Ascending aorta (tissue), 2 donors: ENCODE measurements at regions not wholly inside any gene's neighbourhood (a gene's known extent, or its start where the extent isn't known, plus 50 kb on each side); places are given as distances from the start of the nearest gene placed in this dataset.
A peak's percentile ranks its signal among the peaks of the same experiment; 100 is the strongest.

ENCODE experiments used
- DNase-seq, 2 donors: peaks; one replicate each; pipeline ENCODE4 v3.0.0-alpha.2; 2019; ENCODE audit warnings: low spot score in 2 of 2
- H3K27ac ChIP-seq, 2 donors: fragments of 200-600 bp; sonication (generic); one replicate each; pipeline ENCODE4 v1.5.1; 2016 to 2017; ENCODE audit warnings: mild to moderate bottlenecking in 1 of 2
- H3K27me3 ChIP-seq: fragments of 200-600 bp; sonication (generic); one replicate; pipeline ENCODE4 v1.5.1; 2017
- H3K36me3 ChIP-seq, 2 donors: fragments of 200-600 bp; sonication (generic); one replicate each; pipeline ENCODE4 v1.5.1; 2016
- H3K4me1 ChIP-seq, 2 donors: fragments of 200-600 bp; sonication (generic); one replicate each; pipeline ENCODE4 v1.5.1; 2016 to 2017; ENCODE audit warnings: mild to moderate bottlenecking in 1 of 2
- H3K4me3 ChIP-seq, 2 donors: fragments of 200-600 bp; sonication (generic); one replicate each; pipeline ENCODE4 v1.5.1; 2016 to 2017; ENCODE audit warnings: mild to moderate bottlenecking in 1 of 2
- H3K9me3 ChIP-seq, 2 donors: fragments of 200-600 bp; sonication (generic); one replicate each; pipeline ENCODE4 v1.5.1; 2016
- intact Hi-C: fragments of 100-400 bp; cut with DNase I; formaldehyde crosslinking; loops from one replicate; pipeline ENCODE4 v1.15.1; 2023
- TF ChIP-seq, protein P1 (sequence below), 3 experiments: fragments of 200-600 bp in 2 of 3; fragments of 450-650 bp in 1 of 3; sonication (generic) in 2 of 3; IDR thresholded peaks; one replicate each; pipeline ENCODE4 v1.5.1; 2016 to 2019; ENCODE audit warnings: antibody characterized with exemption in 3 of 3, mild to moderate bottlenecking in 1 of 3, moderate library complexity in 1 of 3

DNA sequence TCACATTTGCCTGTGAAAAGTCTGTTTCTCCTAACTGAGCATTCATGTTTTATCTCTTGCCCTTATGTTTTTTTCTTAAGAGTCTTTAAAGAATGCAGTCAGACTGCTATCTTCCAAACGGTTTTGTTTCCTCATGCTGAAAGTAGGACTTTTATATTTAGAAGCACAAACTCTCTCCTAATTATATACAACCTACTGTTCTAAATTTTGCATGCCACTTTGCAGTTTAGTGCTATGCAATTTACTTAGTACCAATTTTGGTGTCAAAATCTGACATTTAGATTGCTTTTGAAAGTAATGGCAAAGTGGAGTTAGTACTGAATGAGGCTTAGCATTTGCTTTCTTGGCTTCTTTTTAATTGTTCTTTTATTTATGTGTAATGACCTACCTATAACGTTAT is 55.1 kb upstream of the PCDH20 start:
- Histone ChIP-seq H3K9me3 (no peaks in the 10 kb centered on the region), H3K4me3 (no peak overlapping the region), H3K27me3 (no peaks in the 10 kb centered on the region), H3K27ac (no peak overlapping the region), H3K36me3 (no peaks in the 10 kb centered on the region), H3K4me1 (no peaks in the 10 kb centered on the region)
- intact Hi-C loops = no loop called here
- TF ChIP-seq, protein P1, sequence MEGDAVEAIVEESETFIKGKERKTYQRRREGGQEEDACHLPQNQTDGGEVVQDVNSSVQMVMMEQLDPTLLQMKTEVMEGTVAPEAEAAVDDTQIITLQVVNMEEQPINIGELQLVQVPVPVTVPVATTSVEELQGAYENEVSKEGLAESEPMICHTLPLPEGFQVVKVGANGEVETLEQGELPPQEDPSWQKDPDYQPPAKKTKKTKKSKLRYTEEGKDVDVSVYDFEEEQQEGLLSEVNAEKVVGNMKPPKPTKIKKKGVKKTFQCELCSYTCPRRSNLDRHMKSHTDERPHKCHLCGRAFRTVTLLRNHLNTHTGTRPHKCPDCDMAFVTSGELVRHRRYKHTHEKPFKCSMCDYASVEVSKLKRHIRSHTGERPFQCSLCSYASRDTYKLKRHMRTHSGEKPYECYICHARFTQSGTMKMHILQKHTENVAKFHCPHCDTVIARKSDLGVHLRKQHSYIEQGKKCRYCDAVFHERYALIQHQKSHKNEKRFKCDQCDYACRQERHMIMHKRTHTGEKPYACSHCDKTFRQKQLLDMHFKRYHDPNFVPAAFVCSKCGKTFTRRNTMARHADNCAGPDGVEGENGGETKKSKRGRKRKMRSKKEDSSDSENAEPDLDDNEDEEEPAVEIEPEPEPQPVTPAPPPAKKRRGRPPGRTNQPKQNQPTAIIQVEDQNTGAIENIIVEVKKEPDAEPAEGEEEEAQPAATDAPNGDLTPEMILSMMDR (IDR thresholded peaks at IDR 0.05) = no peak
- no peak for DNase-seq

DNA sequence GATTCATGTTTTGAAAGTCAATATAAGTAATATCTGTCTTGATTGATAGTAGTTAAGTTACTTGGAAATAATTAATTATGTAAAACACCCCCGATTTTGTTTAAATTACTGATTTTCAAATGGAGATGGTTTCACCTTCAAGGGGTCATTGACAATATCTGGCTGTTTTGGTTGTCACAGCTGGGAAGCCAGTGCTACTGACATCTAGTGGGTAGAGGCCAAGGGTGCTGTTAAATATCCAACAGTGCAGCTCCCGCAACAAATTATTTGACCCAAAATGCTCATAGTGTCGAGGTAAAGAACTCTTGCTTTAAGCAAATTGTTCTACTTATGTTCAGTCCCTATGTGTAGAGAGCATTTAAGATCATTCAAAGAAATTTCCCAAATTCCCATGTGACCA is 50.6 kb upstream of the PCDH20 start:
- no peak overlapping the region for H3K4me3 ChIP-seq
- H3K36me3 ChIP-seq = no peaks in the 10 kb centered on the region
- no peak overlapping the region for H3K27ac ChIP-seq
- H3K9me3 ChIP-seq = no peaks in the 10 kb centered on the region
- DNase-seq = no peak
- TF ChIP-seq, protein P1 (IDR thresholded peaks at IDR 0.05) = peak in 1 of 3 experiments; percentile 9
- no peaks in the 10 kb centered on the region for H3K4me1 ChIP-seq
- intact Hi-C loops = loop anchor here (10.0 kb wide), 1 partner anchor 91 kb away; no protein-coding TSS in a partner anchor
- no peaks in the 10 kb centered on the region for H3K27me3 ChIP-seq
